Breast epithelium (tissue), 3 donors: ENCODE measurements at regions not wholly inside any gene's neighbourhood (a gene's known extent, or its start where the extent isn't known, plus 50 kb on each side); places are given as distances from the start of the nearest gene placed in this dataset.

Experiments used
- POLR2A ChIP-seq: fragments of 450-650 bp; IDR thresholded peaks from one replicate; pipeline ENCODE4 v1.6.1; 2016; ENCODE audit warnings: antibody characterized with exemption, mild to moderate bottlenecking, moderate library complexity
- POLR2AphosphoS5 ChIP-seq, 3 donors: sonication (generic); formaldehyde crosslinking; IDR thresholded peaks; one replicate each; pipeline ENCODE4 v1.6.1; 2017; ENCODE audit warnings: antibody characterized with exemption in 3 of 3
- TF ChIP-seq, protein P1 (sequence below), 3 donors: fragments of 450-650 bp; IDR thresholded peaks; one replicate each; pipeline ENCODE4 v1.5.1; 2016 to 2017; ENCODE audit warnings: antibody characterized with exemption in 3 of 3, mild to moderate bottlenecking in 3 of 3, moderate library complexity in 3 of 3

DNA sequence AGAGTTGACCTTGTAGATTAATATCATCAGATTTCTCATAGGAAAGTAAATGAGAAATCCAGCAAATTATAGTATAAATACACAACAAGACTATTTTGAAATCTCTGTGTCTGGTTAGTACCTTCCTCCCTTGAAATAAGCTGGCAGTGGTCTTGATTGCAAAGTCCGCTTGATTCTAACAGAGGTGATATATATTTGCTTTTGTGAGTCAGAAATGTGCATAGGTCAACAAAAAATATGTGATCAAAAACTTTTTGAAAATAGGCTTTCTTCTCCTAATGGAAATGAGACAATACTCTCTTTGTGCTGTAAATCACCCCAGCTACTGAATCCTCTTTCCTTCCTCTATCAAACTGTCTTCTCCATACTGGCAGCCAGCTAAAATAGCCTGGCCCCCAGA, 749.2 kb upstream of the CDH10 start:
- TF ChIP-seq, protein P1, sequence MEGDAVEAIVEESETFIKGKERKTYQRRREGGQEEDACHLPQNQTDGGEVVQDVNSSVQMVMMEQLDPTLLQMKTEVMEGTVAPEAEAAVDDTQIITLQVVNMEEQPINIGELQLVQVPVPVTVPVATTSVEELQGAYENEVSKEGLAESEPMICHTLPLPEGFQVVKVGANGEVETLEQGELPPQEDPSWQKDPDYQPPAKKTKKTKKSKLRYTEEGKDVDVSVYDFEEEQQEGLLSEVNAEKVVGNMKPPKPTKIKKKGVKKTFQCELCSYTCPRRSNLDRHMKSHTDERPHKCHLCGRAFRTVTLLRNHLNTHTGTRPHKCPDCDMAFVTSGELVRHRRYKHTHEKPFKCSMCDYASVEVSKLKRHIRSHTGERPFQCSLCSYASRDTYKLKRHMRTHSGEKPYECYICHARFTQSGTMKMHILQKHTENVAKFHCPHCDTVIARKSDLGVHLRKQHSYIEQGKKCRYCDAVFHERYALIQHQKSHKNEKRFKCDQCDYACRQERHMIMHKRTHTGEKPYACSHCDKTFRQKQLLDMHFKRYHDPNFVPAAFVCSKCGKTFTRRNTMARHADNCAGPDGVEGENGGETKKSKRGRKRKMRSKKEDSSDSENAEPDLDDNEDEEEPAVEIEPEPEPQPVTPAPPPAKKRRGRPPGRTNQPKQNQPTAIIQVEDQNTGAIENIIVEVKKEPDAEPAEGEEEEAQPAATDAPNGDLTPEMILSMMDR (IDR thresholded peaks at IDR 0.05): no peak
- TF ChIP-seq POLR2AphosphoS5 (IDR thresholded peaks at IDR 0.05) (no peak), POLR2A (no peak)
